ENCODE measurements at regions not wholly inside any gene's neighbourhood (a gene's known extent, or its start where the extent isn't known, plus 50 kb on each side); places are given as distances from the start of the nearest gene placed in this dataset.

GRCh38 chr15:80350941-80351610, 53.1 kb upstream of the ARNT2 start:
- no peak for TF ChIP-seq CTCF (IDR thresholded peaks at IDR 0.05; ENCODE audit: borderline replicate concordance, extremely low read depth, low read length, poor library complexity, severe bottlenecking)
- TF ChIP-seq EZH2 (IDR thresholded peaks at IDR 0.05; ENCODE audit: borderline replicate concordance, low read depth, low read length, severe bottlenecking), result no peak
- ATAC-seq (ENCODE audit: insufficient read depth, low read depth), result no peak

More at GRCh38 chr15:80350941-80351610, 53.1 kb upstream of the ARNT2 start:
- Histone ChIP-seq H3K9me3 (ENCODE audit: insufficient read depth, low read length, severe bottlenecking) (no peaks in the 10 kb centered on the region), H2AFZ (ENCODE audit: low read depth, low read length) (no peak overlapping the region), H3K36me3 (ENCODE audit: insufficient read depth, low read length) (no peaks in the 10 kb centered on the region), H3K4me2 (ENCODE audit: insufficient read depth, low read length) (no peak overlapping the region), H4K20me1 (ENCODE audit: insufficient read depth, low read length) (no peaks in the 10 kb centered on the region), H3K79me2 (ENCODE audit: insufficient read depth, low read length) (no peaks in the 10 kb centered on the region), H3K27ac (ENCODE audit: low read length) (no peak overlapping the region), H3K4me1 (ENCODE audit: insufficient read depth, low read length) (no peaks in the 10 kb centered on the region), H3K4me3 (ENCODE audit: low read depth in 1 of 2, low read length in 2 of 2) (no peak overlapping the region), H3K27me3 (ENCODE audit: insufficient read depth, low read length, poor library complexity) (no peaks in the 10 kb centered on the region), H3K9ac (ENCODE audit: low read depth, low read length) (no peak overlapping the region)
- DNase-seq, result no peak
